ENCODE measurements at regions not wholly inside any gene's neighbourhood (a gene's known extent, or its start where the extent isn't known, plus 50 kb on each side); places are given as distances from the start of the nearest gene placed in this dataset.

DNA sequence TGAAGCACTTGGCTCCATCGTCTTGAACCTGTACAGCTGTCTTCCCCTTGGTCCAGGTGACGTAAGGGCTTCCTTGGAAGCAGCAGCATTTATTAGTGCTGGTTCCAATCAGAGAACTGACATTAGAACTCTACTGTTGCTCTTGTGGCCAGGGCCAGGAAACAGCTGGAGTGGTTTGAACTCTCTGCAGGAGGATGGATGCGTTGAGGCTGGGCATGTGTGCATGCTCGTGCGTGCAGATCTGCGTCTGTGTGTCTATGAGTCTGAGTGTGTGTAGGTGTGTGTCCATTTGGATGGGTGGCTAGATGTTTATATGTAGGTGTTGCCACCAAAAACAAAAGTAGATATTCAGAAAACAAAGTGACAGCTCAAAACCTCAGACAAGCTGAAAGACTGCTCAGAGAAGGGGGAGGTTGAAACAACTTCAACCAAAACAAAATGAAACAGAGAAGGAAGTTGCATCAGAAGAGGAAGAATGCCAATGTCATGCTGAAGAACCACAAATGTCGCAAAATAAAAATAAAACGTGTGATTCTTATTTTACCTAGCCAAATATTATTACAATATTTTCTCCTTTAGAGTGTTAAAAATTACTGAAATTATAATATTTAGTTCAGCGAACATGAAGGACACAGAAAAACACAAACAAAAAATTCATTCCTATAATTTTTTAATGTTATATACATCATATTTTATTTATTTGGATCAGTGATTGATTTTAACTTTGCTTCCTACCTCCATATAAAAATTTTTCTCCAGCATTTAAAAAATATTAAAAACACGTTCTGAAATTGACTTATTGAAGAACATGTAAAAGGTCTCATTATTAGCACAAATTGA lies 96.1 kb upstream of the MKLN1 start:
- Histone ChIP-seq H3K36me3 (ENCODE audit: control insufficient read depth in 2 of 2, insufficient read depth in 2 of 2, low read length in 1 of 2) (no peaks in the 10 kb centered on the region), H3K27me3 (ENCODE audit: control insufficient read depth in 2 of 2, insufficient read depth in 1 of 2, low read length in 1 of 2) (no peaks in the 10 kb centered on the region), H3K27ac (ENCODE audit: low read depth in 1 of 2, low read length in 1 of 2) (peak overlapping the region; percentile 74 to 87), H3K4me3 (ENCODE audit: low read length in 2 of 2) (peak overlapping the region; percentile 28 to 30), H3K9me3 (ENCODE audit: control insufficient read depth in 2 of 2, insufficient read depth in 1 of 2, low read length in 1 of 2) (peaks cover 0 to 3% of the 10 kb centered on the region in 2 donors), H3K4me1 (ENCODE audit: control insufficient read depth in 2 of 2, insufficient read depth in 2 of 2, low read length in 2 of 2) (peaks cover 3 to 15% of the 10 kb centered on the region in 2 donors)
- 20% methylated on average over 10 of the region's 10 CpGs for WGBS
- peak; percentile 36 to 77 (median 43) for DNase-seq (ENCODE audit: low read depth in 6 of 9, low spot score in 9 of 9)

- DNase-seq (ENCODE audit: low read depth in 6 of 9, low spot score in 9 of 9), result no peak
- Histone ChIP-seq H3K36me3 (ENCODE audit: control insufficient read depth in 2 of 2, insufficient read depth in 2 of 2, low read length in 1 of 2) (no peaks in the 10 kb centered on the region), H3K4me3 (ENCODE audit: low read length in 2 of 2) (no peak overlapping the region), H3K27me3 (ENCODE audit: control insufficient read depth in 2 of 2, insufficient read depth in 1 of 2, low read length in 1 of 2) (no peaks in the 10 kb centered on the region), H3K9me3 (ENCODE audit: control insufficient read depth in 2 of 2, insufficient read depth in 1 of 2, low read length in 1 of 2) (peaks cover 0 to under 1% of the 10 kb centered on the region in 2 donors), H3K4me1 (ENCODE audit: control insufficient read depth in 2 of 2, insufficient read depth in 2 of 2, low read length in 2 of 2) (peaks cover 3 to 15% of the 10 kb centered on the region in 2 donors), H3K27ac (ENCODE audit: low read depth in 1 of 2, low read length in 1 of 2) (no peak overlapping the region)
- WGBS, result over 99% methylated on average over 9 of the region's 9 CpGs
These were observed 94.9 kb upstream of the MKLN1 start for GRCh38 chr7:131232768-131233167.

GRCh38 chr7:131233193-131233592 lies 94.5 kb upstream of the MKLN1 start:
- Histone ChIP-seq H3K27ac (ENCODE audit: low read depth in 1 of 2, low read length in 1 of 2) (no peak overlapping the region), H3K4me1 (ENCODE audit: control insufficient read depth in 2 of 2, insufficient read depth in 2 of 2, low read length in 2 of 2) (peaks cover 3 to 15% of the 10 kb centered on the region in 2 donors), H3K36me3 (ENCODE audit: control insufficient read depth in 2 of 2, insufficient read depth in 2 of 2, low read length in 1 of 2) (no peaks in the 10 kb centered on the region), H3K27me3 (ENCODE audit: control insufficient read depth in 2 of 2, insufficient read depth in 1 of 2, low read length in 1 of 2) (no peaks in the 10 kb centered on the region), H3K4me3 (ENCODE audit: low read length in 2 of 2) (no peak overlapping the region), H3K9me3 (ENCODE audit: control insufficient read depth in 2 of 2, insufficient read depth in 1 of 2, low read length in 1 of 2) (no peaks in the 10 kb centered on the region)
- no peak for DNase-seq (ENCODE audit: low read depth in 6 of 9, low spot score in 9 of 9)
- WGBS, result 99% methylated on average over 4 of the region's 4 CpGs

GRCh38 chr7:131234719-131235488 lies 92.8 kb upstream of the MKLN1 start:
- Histone ChIP-seq H3K27me3 (ENCODE audit: control insufficient read depth in 2 of 2, insufficient read depth in 1 of 2, low read length in 1 of 2) (no peaks in the 10 kb centered on the region), H3K27ac (ENCODE audit: low read depth in 1 of 2, low read length in 1 of 2) (no peak overlapping the region), H3K9me3 (ENCODE audit: control insufficient read depth in 2 of 2, insufficient read depth in 1 of 2, low read length in 1 of 2) (no peaks in the 10 kb centered on the region), H3K4me1 (ENCODE audit: control insufficient read depth in 2 of 2, insufficient read depth in 2 of 2, low read length in 2 of 2) (peaks cover 3 to 15% of the 10 kb centered on the region in 2 donors), H3K4me3 (ENCODE audit: low read length in 2 of 2) (no peak overlapping the region), H3K36me3 (ENCODE audit: control insufficient read depth in 2 of 2, insufficient read depth in 2 of 2, low read length in 1 of 2) (no peaks in the 10 kb centered on the region)
- DNase-seq (ENCODE audit: low read depth in 6 of 9, low spot score in 9 of 9), result no peak
- WGBS, result 84% methylated on average over 8 of the region's 8 CpGs

GRCh38 chr7:131235489-131236317 lies 92.0 kb upstream of the MKLN1 start:
- peaks cover 3 to 15% of the 10 kb centered on the region in 2 donors for H3K4me1 ChIP-seq (ENCODE audit: control insufficient read depth in 2 of 2, insufficient read depth in 2 of 2, low read length in 2 of 2)
- no peaks in the 10 kb centered on the region for H3K36me3 ChIP-seq (ENCODE audit: control insufficient read depth in 2 of 2, insufficient read depth in 2 of 2, low read length in 1 of 2)
- no peaks in the 10 kb centered on the region for H3K9me3 ChIP-seq (ENCODE audit: control insufficient read depth in 2 of 2, insufficient read depth in 1 of 2, low read length in 1 of 2)
- no peak overlapping the region for H3K27ac ChIP-seq (ENCODE audit: low read depth in 1 of 2, low read length in 1 of 2)
- 57% methylated on average over 13 of the region's 13 CpGs for WGBS
- H3K27me3 ChIP-seq (ENCODE audit: control insufficient read depth in 2 of 2, insufficient read depth in 1 of 2, low read length in 1 of 2), result no peaks in the 10 kb centered on the region
- no peak overlapping the region for H3K4me3 ChIP-seq (ENCODE audit: low read length in 2 of 2)
- peak in 5 of 9 donors; percentile 13 to 62 (median 16) for DNase-seq (ENCODE audit: low read depth in 6 of 9, low spot score in 9 of 9)

DNA sequence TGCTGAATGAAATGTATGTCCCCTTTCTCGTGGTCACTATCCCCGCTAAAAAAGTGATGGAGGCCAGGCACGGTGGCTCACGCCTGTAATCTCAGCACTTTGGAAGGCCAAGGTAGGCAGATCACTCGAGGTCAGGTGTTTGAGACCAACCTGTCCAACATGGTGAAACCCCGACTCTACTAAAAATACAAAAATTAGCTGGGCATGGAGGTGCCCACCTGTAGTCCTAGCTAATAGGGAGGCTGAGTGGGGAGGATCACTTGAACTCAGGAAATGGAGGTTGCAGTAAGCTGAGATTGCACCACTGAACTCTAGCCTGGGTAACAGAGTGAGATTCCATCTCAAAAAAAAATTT lies 91.4 kb upstream of the MKLN1 start:
- no peaks in the 10 kb centered on the region for H3K9me3 ChIP-seq (ENCODE audit: control insufficient read depth in 2 of 2, insufficient read depth in 1 of 2, low read length in 1 of 2)
- 97% methylated on average over 6 of the region's 6 CpGs for WGBS

GRCh38 chr7:131238347-131238931 lies 89.2 kb upstream of the MKLN1 start:
- Histone ChIP-seq H3K36me3 (ENCODE audit: control insufficient read depth in 2 of 2, insufficient read depth in 2 of 2, low read length in 1 of 2) (no peaks in the 10 kb centered on the region), H3K4me3 (ENCODE audit: low read length in 2 of 2) (no peak overlapping the region), H3K9me3 (ENCODE audit: control insufficient read depth in 2 of 2, insufficient read depth in 1 of 2, low read length in 1 of 2) (no peaks in the 10 kb centered on the region), H3K4me1 (ENCODE audit: control insufficient read depth in 2 of 2, insufficient read depth in 2 of 2, low read length in 2 of 2) (peaks cover 0 to 9% of the 10 kb centered on the region in 2 donors), H3K27ac (ENCODE audit: low read depth in 1 of 2, low read length in 1 of 2) (no peak overlapping the region), H3K27me3 (ENCODE audit: control insufficient read depth in 2 of 2, insufficient read depth in 1 of 2, low read length in 1 of 2) (no peaks in the 10 kb centered on the region)
- 95% methylated on average over 2 of the region's 2 CpGs for WGBS
- DNase-seq (ENCODE audit: low read depth in 6 of 9, low spot score in 9 of 9), result no peak

More for the DNA sequence above, 91.4 kb upstream of the MKLN1 start:
- no peak for DNase-seq (ENCODE audit: low read depth in 6 of 9, low spot score in 9 of 9)
- H3K27me3 ChIP-seq (ENCODE audit: control insufficient read depth in 2 of 2, insufficient read depth in 1 of 2, low read length in 1 of 2), result no peaks in the 10 kb centered on the region
- H3K27ac ChIP-seq (ENCODE audit: low read depth in 1 of 2, low read length in 1 of 2), result no peak overlapping the region
- peaks cover 2 to 11% of the 10 kb centered on the region in 2 donors for H3K4me1 ChIP-seq (ENCODE audit: control insufficient read depth in 2 of 2, insufficient read depth in 2 of 2, low read length in 2 of 2)
- H3K36me3 ChIP-seq (ENCODE audit: control insufficient read depth in 2 of 2, insufficient read depth in 2 of 2, low read length in 1 of 2), result no peaks in the 10 kb centered on the region
- H3K4me3 ChIP-seq (ENCODE audit: low read length in 2 of 2), result no peak overlapping the region

- H3K4me3 ChIP-seq (ENCODE audit: low read length in 2 of 2), result no peak overlapping the region
- DNase-seq (ENCODE audit: low read depth in 6 of 9, low spot score in 9 of 9), result no peak
- over 99% methylated on average over 3 of the region's 3 CpGs for WGBS
- no peak overlapping the region for H3K27ac ChIP-seq (ENCODE audit: low read depth in 1 of 2, low read length in 1 of 2)
- H3K4me1 ChIP-seq (ENCODE audit: control insufficient read depth in 2 of 2, insufficient read depth in 2 of 2, low read length in 2 of 2), result no peaks in the 10 kb centered on the region
- no peaks in the 10 kb centered on the region for H3K36me3 ChIP-seq (ENCODE audit: control insufficient read depth in 2 of 2, insufficient read depth in 2 of 2, low read length in 1 of 2)
- H3K9me3 ChIP-seq (ENCODE audit: control insufficient read depth in 2 of 2, insufficient read depth in 1 of 2, low read length in 1 of 2), result no peaks in the 10 kb centered on the region
- H3K27me3 ChIP-seq (ENCODE audit: control insufficient read depth in 2 of 2, insufficient read depth in 1 of 2, low read length in 1 of 2), result no peaks in the 10 kb centered on the region
These were observed 86.3 kb upstream of the MKLN1 start for GRCh38 chr7:131241386-131241785.
